C4-2B (cell line): ENCODE measurements at regions not wholly inside any gene's neighbourhood (a gene's known extent, or its start where the extent isn't known, plus 50 kb on each side); places are given as distances from the start of the nearest gene placed in this dataset.

ENCODE experiments used
- CTCF ChIP-seq: fragments of 450-650 bp; conservative IDR thresholded peaks from 2 replicates; pipeline ENCODE4 v1.5.1; 2017; ENCODE audit warnings: mild to moderate bottlenecking
- ZFX ChIP-seq: fragments of 450-650 bp; IDR thresholded peaks from 2 replicates; pipeline ENCODE4 v1.6.1; 2017

- no peak for TF ChIP-seq CTCF
- TF ChIP-seq ZFX: no peak
Measured at GRCh38 chr7:110170841-110171240, 920.1 kb upstream of the LRRN3 start.
